Loucy (cell line): ENCODE measurements at regions not wholly inside any gene's neighbourhood (a gene's known extent, or its start where the extent isn't known, plus 50 kb on each side); places are given as distances from the start of the nearest gene placed in this dataset.
A peak's percentile ranks its signal among the peaks of the same experiment; 100 is the strongest.

Experiments
- H2AFZ ChIP-seq: fragments of 200-600 bp; sonication (generic); 2 replicates; pipeline ENCODE4 v1.6.0; 2016; ENCODE audit warnings: antibody characterized with exemption, mild to moderate bottlenecking, low read length, moderate library complexity
- H3F3A ChIP-seq: fragments of 200-600 bp; 2 replicates; pipeline ENCODE4 v1.6.0; 2016; ENCODE audit warnings: antibody characterized with exemption, low read depth, mild to moderate bottlenecking
- H3K27me3 ChIP-seq: fragments of 200-600 bp; sonication (generic); 2 replicates; pipeline ENCODE4 v1.6.1; 2014; ENCODE audit warnings: low read length, mild to moderate bottlenecking; ENCODE audit not compliant: insufficient read depth, poor library complexity, severe bottlenecking
- H3K36me3 ChIP-seq: fragments of 200-600 bp; sonication (generic); 2 replicates; pipeline ENCODE4 v1.6.1; 2016; ENCODE audit warnings: low read length; ENCODE audit not compliant: insufficient read depth
- H3K4me1 ChIP-seq: fragments of 200-600 bp; sonication (generic); 2 replicates; pipeline ENCODE4 v1.5.1; 2014; ENCODE audit warnings: low read length, mild to moderate bottlenecking; ENCODE audit not compliant: insufficient read depth, poor library complexity, severe bottlenecking
- H3K4me2 ChIP-seq: fragments of 200-600 bp; sonication (generic); 2 replicates; pipeline ENCODE4 v1.6.0; 2014; ENCODE audit warnings: antibody characterized with exemption, low read length, low read depth, mild to moderate bottlenecking; ENCODE audit not compliant: poor library complexity, severe bottlenecking
- H3K4me3 ChIP-seq: fragments of 200-600 bp; sonication (generic); 2 replicates; pipeline ENCODE4 v1.5.1; 2014; ENCODE audit warnings: low read length, mild to moderate bottlenecking, mixed read lengths; ENCODE audit not compliant: poor library complexity, severe bottlenecking
- H3K79me2 ChIP-seq: fragments of 200-600 bp; sonication (generic); 2 replicates; pipeline ENCODE4 v1.6.1; 2014; ENCODE audit warnings: low read length; ENCODE audit not compliant: insufficient read depth
- H3K9ac ChIP-seq: fragments of 200-600 bp; sonication (generic); 2 replicates; pipeline ENCODE4 v1.6.0; 2014; ENCODE audit warnings: mild to moderate bottlenecking, low read depth, low read length, moderate library complexity; ENCODE audit not compliant: poor library complexity, severe bottlenecking
- H3K9me2 ChIP-seq: fragments of 200-600 bp; sonication (generic); replicated peaks from 2 replicates; pipeline ENCODE4 v1.6.1; 2016; ENCODE audit warnings: low read depth, low read length, mixed read lengths
- H3K9me3 ChIP-seq: fragments of 200-600 bp; sonication (generic); 2 replicates; pipeline ENCODE4 v1.6.1; 2014; ENCODE audit warnings: mild to moderate bottlenecking, antibody characterized with exemption, low read length, low read depth; ENCODE audit not compliant: insufficient read depth
- H4K20me1 ChIP-seq: fragments of 200-600 bp; sonication (generic); 2 replicates; pipeline ENCODE4 v1.6.0; 2014; ENCODE audit warnings: antibody characterized with exemption, low read length, mild to moderate bottlenecking; ENCODE audit not compliant: insufficient read depth, poor library complexity, severe bottlenecking
- EZH2phosphoT487 ChIP-seq: fragments of 200-600 bp; IDR thresholded peaks from 2 replicates; pipeline ENCODE4 v1.6.1; 2018; ENCODE audit warnings: antibody characterized with exemption, mild to moderate bottlenecking, moderate library complexity, borderline replicate concordance
- TF ChIP-seq, protein P1 (sequence below): fragments of 200-600 bp; sonication (generic); conservative IDR thresholded peaks from 2 replicates; pipeline ENCODE4 v1.5.1; 2014; ENCODE audit warnings: mild to moderate bottlenecking, antibody characterized with exemption, low read length

DNA sequence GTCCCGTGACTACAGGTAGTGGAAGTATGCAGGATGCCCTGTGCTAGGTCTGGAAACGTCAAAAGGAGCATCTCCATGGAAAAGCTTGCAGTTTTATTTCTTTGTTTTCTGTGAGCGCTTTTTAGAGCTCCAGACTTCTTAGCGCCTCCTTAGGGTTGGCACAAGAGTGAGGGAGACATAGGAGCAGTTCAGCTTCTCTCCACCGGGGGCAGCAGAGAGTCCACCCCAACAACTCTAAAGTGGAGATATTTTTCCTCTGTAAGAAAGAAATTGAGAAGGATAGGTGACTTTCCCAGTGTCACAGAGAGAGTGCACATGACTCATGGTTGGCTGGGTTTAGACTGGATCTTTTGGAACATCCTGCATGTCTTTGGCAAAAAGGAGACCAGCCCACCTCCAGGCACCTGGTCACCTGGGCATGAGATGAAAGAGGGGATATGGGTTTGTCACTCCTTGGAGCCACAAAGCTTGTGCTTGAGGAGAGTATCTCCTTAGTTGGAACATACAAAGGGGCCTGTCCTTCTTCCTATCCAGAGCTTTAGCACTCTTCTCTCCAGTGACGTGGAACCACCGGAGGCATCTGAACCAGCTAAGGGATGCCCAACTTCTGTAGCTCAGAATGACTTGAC is 637.7 kb downstream of the SEMA5A start:
- Histone ChIP-seq H2AFZ (no peak overlapping the region), H3K27me3 (no peaks in the 10 kb centered on the region), H3K9me3 (0 out of 2 replicates have a peak, but pooled peaks cover 4% of the 10 kb centered on the region), H3K9me2 (no peaks in the 10 kb centered on the region), H4K20me1 (no peaks in the 10 kb centered on the region), H3K79me2 (no peaks in the 10 kb centered on the region), H3K4me3 (no peak overlapping the region), H3K9ac (no peak overlapping the region), H3K4me1 (no peaks in the 10 kb centered on the region), H3K4me2 (no peak overlapping the region), H3K36me3 (no peaks in the 10 kb centered on the region), H3F3A (no peaks in the 10 kb centered on the region)
- TF ChIP-seq, protein P1, sequence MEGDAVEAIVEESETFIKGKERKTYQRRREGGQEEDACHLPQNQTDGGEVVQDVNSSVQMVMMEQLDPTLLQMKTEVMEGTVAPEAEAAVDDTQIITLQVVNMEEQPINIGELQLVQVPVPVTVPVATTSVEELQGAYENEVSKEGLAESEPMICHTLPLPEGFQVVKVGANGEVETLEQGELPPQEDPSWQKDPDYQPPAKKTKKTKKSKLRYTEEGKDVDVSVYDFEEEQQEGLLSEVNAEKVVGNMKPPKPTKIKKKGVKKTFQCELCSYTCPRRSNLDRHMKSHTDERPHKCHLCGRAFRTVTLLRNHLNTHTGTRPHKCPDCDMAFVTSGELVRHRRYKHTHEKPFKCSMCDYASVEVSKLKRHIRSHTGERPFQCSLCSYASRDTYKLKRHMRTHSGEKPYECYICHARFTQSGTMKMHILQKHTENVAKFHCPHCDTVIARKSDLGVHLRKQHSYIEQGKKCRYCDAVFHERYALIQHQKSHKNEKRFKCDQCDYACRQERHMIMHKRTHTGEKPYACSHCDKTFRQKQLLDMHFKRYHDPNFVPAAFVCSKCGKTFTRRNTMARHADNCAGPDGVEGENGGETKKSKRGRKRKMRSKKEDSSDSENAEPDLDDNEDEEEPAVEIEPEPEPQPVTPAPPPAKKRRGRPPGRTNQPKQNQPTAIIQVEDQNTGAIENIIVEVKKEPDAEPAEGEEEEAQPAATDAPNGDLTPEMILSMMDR: peak; percentile 93
- TF ChIP-seq EZH2phosphoT487: no peak

DNA sequence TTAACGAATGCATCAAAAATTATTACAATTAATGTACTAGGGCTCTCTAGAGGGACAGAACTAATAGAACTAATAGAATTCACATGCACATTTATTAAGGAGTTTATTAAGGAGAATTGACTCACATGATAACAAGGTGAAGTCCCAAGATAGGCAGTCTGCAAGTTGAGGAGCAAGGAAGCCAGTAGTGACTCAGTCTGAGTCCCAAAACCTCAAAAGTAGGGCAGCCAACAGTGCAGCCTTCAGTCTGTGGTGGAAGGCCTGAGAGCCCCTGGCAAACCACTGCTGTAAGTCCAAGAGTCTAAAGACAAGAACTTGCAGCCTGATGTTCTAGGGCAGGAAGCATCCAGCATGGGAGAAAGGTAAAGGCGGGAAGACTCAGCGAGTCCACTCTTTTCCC is 633.8 kb downstream of the SEMA5A start:
- Histone ChIP-seq H3K9me3 (peaks cover 6% of the 10 kb centered on the region; the same call in 1 of the 2 replicates), H3K4me3 (no peak overlapping the region), H3K4me2 (no peak overlapping the region), H3K9ac (no peak overlapping the region), H4K20me1 (no peaks in the 10 kb centered on the region), H3K9me2 (no peaks in the 10 kb centered on the region), H3K79me2 (no peaks in the 10 kb centered on the region), H3K4me1 (no peaks in the 10 kb centered on the region), H3K36me3 (no peaks in the 10 kb centered on the region), H2AFZ (no peak overlapping the region), H3F3A (no peaks in the 10 kb centered on the region), H3K27me3 (no peaks in the 10 kb centered on the region)
- TF ChIP-seq EZH2phosphoT487: no peak
- TF ChIP-seq, protein P1: no peak

DNA sequence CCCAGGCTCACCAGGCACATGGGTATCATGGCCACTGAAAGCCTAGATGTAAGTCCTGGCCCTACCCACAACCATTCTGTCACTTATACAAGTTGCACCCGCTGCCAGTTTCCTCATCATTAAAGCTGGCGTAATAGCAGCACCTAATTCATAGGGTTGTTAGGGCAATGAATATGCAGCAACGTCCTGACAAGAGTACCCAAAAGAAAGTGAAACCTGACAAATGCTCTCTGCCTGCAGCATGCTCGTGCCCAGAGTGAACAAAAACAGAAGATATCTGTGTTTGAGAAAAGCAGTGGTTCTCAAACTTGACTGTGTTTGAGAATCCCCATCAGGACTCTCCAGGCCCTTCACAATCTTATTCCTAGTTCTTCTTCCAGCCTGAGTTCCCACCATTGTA is 632.4 kb downstream of the SEMA5A start:
- H4K20me1 ChIP-seq: no peaks in the 10 kb centered on the region
- no peak overlapping the region for H2AFZ ChIP-seq
- no peaks in the 10 kb centered on the region for H3K27me3 ChIP-seq
- no peaks in the 10 kb centered on the region for H3F3A ChIP-seq
- peaks cover 6% of the 10 kb centered on the region; the same call in 1 of the 2 replicates for H3K9me3 ChIP-seq
- no peaks in the 10 kb centered on the region for H3K4me1 ChIP-seq
- no peak overlapping the region for H3K4me3 ChIP-seq
- H3K36me3 ChIP-seq: no peaks in the 10 kb centered on the region
- H3K9me2 ChIP-seq: no peaks in the 10 kb centered on the region
- no peaks in the 10 kb centered on the region for H3K79me2 ChIP-seq
- no peak overlapping the region for H3K9ac ChIP-seq
- H3K4me2 ChIP-seq: no peak overlapping the region
- TF ChIP-seq, protein P1: no peak
- TF ChIP-seq EZH2phosphoT487: no peak
